ENCODE measurements at regions not wholly inside any gene's neighbourhood (a gene's known extent, or its start where the extent isn't known, plus 50 kb on each side); places are given as distances from the start of the nearest gene placed in this dataset.

GRCh38 chr1:226491093-226491850, 57.3 kb upstream of the STUM start:
- no peak for DNase-seq

- DNase-seq: no peak
Measured at GRCh38 chr1:226492426-226493137, 56.0 kb upstream of the STUM start.

GRCh38 chr1:226494092-226494609, 54.4 kb upstream of the STUM start:
- no peak for DNase-seq

- DNase-seq: no peak
Measured at GRCh38 chr1:226495716-226496115, 52.8 kb upstream of the STUM start.

GRCh38 chr1:226496453-226497015, 52.0 kb upstream of the STUM start:
- DNase-seq: no peak

- DNase-seq: no peak
Measured at GRCh38 chr1:226497276-226497833, 51.2 kb upstream of the STUM start.

- DNase-seq: no peak
Measured at GRCh38 chr1:226497991-226498639, 50.4 kb upstream of the STUM start.

GRCh38 chr1:226498640-226499008, 49.9 kb upstream of the STUM start:
- DNase-seq: no peak
